HG03135 (cell line): ENCODE measurements at regions not wholly inside any gene's neighbourhood (a gene's known extent, or its start where the extent isn't known, plus 50 kb on each side); places are given as distances from the start of the nearest gene placed in this dataset.

ENCODE experiments used
- ATAC-seq: cut with Tn5 transposase; IDR thresholded peaks from one replicate; pipeline ENCODE4 v1.9.1; 2021; ENCODE audit warnings: mild to moderate bottlenecking, moderate library complexity; ENCODE audit not compliant: unreplicated experiment

GRCh38 chr5:18091142-18091541 is 456.9 kb downstream of the TAF11L14 start:
- no peak for ATAC-seq

- no peak for ATAC-seq
Observed at GRCh38 chr5:18091758-18092157, 457.5 kb downstream of the TAF11L14 start.

- no peak for ATAC-seq
Observed at GRCh38 chr5:18095061-18095460, 460.8 kb downstream of the TAF11L14 start.

DNA sequence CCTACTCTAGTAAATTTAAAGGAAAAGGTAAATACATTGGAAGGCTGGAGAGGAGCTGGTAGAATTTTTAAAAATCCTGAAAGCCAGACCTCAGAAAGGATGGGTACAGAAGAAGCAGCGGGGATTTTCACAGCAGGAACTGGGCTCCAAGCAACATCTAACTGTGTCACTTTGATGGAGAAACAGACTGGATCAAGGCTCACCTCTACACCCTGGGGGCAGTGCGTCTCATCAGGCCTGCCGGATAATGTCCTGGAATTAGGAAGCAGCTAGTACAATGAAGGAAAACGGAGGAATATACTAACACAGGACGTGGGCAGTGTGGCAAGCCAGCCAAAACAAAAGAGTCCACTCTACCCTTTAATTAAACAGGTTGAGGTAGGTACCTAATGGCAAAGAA is 463.6 kb downstream of the TAF11L14 start:
- ATAC-seq: no peak

DNA sequence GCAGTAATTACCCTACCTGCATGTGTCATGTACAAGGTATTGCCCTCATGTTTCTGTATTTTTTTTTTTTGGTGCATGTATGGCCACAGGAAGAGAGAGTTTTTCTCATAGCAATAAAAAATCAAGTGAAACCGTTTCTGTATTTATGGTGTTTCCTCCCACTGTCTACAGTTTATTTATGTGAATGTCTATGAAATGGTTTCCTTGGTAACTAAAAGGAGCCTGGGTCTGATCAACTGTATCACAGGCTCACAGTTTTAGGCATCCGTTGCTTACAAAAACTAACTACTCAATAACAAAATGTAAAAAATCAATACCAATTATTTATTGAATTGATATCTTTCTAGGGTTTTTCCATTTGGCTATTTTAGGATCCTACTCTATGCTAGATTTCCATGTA is 464.4 kb downstream of the TAF11L14 start:
- no peak for ATAC-seq

DNA sequence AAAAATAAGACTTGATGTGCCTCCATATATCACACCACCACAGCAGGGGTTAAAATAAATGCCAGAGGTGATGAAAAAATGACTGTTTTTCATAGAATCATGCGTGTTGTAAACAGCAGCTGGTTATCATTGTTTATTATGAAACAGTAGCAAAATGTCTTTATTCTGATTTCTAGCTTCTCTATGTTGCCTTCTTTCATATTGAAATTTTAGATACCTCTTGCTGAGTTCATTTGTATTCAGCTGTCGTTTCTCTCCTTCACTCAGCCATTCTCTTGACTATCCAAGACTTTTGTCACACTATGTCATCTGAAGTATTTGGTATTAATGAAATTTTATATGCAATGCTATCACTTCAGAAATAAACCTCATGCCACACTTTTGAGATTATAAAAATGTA is 465.0 kb downstream of the TAF11L14 start:
- ATAC-seq: no peak

GRCh38 chr5:18101532-18101931 is 467.3 kb downstream of the TAF11L14 start:
- no peak for ATAC-seq

GRCh38 chr5:18102733-18103132 is 468.5 kb downstream of the TAF11L14 start:
- ATAC-seq: no peak

DNA sequence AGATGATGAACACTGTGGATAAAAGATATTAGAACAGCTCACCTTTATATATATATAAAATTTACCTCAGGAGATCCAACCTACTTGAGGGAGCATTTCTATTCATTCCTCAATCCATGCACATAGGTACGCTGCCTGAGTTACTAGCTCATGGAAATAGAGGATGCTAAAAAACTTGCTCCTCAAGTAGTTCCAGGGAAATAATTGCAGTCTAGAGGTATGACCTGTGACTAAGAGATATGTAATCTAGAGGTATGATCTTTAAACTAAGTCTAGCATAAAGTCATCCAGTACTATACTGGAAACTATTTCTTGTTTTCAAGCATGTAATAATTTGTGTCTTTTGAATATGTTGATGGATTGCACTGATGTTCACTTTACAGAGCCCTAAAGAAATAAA is 471.2 kb downstream of the TAF11L14 start:
- ATAC-seq: no peak

DNA sequence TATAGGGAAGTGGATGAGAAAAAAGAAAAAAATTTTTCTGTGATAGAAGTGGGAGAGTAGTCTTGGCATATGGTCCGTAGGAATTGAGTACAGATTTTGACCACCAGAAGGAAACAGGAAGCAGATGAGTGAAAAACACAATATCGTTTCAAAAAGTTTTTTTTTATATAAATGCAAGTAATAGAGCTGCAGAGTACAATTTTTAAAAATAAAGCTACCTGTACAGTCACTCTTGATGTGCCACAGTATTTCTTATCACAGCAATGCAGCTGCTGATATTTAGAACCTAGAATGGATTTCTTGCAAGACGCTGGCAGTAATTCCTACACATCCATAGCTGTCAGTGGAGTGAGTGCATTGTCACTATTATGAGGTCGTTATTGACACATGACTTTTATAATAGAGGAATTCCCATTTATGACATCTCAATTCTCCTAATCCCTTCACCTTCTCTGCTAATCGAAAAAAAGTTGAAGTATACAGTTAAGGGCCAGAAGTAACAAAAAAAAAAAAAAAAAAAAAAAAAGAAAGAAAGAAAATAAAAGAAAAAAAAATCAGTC is 477.7 kb downstream of the TAF11L14 start:
- ATAC-seq: no peak

DNA sequence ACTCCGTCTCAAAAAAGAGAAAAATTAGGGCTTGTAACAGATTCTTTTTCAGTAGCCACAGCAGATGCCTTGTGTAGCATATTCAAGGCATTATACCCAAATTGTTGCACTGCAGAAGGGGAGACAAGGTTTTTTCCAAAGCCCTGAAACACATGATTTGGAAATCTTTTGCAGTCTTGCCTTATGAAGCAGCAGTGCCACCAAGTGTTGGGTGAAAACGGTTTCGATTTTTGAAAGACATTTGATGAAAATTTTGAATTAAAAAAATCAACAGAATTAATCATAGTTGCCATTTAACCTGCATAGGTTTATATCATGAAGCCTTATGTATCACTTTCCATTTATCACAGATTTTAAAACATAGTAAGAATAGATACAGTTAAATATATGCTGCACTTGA is 479.5 kb downstream of the TAF11L14 start:
- no peak for ATAC-seq

DNA sequence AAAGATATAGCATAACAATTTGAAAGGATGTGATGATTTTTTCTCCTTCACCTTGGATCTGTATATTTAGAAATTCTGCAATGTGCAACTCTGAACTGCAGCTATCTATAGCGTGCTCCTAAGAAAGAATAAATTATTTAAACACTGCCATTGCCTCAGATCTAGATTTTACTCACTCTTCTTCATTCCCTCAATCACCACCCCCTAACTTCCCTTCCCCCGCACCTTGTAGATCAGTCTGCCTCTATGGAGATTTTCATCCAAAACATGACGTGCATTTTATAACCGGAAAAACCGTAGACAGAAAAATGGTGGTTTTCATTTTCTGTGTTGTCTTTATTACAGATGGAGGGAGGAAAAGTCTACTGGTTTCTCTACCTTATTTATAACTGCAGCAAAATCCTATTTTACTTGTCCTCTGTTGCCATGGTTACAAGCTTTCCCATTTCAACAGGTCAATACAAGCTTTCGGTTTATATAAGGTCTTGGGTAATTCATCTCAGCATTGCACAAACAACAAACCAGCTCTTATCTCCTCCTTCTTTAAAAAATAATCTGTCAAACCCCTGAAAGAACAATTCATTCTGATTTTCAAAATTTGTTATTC is 480.0 kb downstream of the TAF11L14 start:
- ATAC-seq: no peak

DNA sequence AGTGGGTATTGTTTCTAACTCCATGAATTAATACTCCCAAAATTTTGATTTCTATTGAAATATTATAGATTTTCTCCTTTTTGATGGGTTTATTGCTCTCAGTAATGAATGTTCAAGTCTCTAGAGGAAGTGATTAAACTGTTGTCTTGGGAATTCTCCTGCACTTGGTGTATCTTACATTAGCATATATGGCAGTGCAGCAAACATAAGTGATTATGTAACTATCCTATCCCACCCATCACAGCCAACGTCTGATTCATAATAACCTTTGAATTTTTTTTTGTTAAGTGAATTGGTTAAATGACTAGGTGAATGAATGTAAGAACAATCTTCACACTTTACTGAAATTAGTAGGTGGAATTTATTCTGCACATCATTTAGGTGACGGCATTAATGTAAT is 483.7 kb downstream of the TAF11L14 start:
- ATAC-seq: no peak

- ATAC-seq: no peak
Observed at GRCh38 chr5:18119156-18119785, 485.0 kb downstream of the TAF11L14 start.

- ATAC-seq: no peak
Observed at GRCh38 chr5:18141222-18141621, 507.0 kb downstream of the TAF11L14 start.

- no peak for ATAC-seq
Observed at GRCh38 chr5:18142831-18143230, 508.6 kb downstream of the TAF11L14 start.

DNA sequence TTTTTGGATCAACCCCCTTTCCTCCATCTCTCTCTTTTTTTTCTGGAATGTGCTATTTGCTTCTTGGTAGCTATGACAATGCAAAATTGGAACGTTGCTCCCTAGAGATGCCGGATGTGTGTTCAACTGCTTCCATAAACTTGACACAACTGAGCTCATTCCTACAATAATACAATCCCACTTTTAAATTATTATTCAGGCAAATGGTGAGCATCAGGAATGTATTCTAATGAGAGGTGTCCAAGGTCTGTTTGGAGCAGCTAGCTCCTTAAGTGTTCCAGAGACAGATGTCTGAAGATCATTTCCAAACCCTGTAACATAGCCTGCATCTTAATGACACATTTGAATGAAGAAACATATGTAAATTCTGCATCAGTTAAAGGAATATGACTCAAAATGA is 518.4 kb downstream of the TAF11L14 start:
- no peak for ATAC-seq

- ATAC-seq: no peak
Observed at GRCh38 chr5:18158166-18158565, 523.9 kb downstream of the TAF11L14 start.

GRCh38 chr5:18159331-18159730 is 525.1 kb downstream of the TAF11L14 start:
- no peak for ATAC-seq

DNA sequence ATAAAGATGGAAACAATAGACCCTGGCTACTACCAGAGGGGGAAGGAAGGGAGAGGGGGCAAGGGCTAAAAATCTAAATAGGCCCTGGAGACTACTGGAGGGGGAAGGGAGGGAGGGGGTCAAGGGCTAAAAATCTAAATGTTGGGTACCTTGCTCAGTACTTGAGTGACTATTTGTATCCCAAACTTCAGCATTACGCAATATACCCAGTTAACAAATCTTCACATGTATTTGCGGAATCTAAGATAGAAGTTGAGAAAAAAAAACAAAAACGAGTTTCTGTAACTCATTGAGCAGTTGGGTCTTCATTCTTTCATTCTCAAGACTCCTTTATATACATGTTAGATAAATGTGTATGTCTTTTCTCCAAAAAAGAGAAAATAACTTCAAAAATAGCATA is 537.4 kb downstream of the TAF11L14 start:
- no peak for ATAC-seq

DNA sequence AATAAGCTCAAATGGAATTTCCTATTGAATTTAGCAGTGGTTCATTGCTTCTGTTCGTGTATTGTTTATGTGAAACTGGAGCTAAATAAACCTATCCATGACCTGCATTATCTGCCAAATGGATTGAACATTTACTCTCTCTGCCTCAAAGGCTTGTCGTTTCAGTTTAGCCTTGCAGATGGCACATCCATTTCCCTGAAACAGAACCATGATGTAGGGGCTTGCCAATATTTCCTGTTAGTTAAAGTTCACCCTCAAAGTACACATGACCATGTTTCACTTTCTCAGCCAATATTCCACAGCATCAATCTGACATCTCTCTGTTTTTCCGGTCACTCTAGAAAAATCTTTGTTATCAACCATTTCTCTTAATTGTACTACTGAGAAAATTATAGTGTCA is 545.3 kb downstream of the TAF11L14 start:
- no peak for ATAC-seq

DNA sequence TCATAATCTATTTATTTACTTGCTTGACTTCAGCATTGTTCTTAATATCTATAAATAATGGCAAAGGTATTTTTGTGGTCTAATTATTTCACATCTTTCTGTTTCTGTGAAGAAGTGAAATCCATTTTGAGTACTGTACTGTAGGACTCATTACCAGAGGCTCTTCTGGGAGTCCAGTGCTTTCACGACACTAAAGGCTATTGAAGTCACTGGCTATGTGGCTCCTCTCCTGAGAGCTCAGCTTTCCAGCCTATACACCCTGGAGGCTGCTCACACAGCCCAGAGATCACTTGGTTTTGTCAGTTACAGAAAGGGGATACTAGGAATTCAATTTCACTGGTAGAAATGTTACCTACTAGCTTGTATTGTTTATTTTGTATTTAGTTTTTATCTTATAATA is 547.3 kb downstream of the TAF11L14 start:
- no peak for ATAC-seq

GRCh38 chr5:18195910-18196309 is 561.6 kb downstream of the TAF11L14 start:
- no peak for ATAC-seq
